Spleen (tissue), 11 donors: ENCODE measurements at regions not wholly inside any gene's neighbourhood (a gene's known extent, or its start where the extent isn't known, plus 50 kb on each side); places are given as distances from the start of the nearest gene placed in this dataset.

Source experiments
- DNase-seq: peaks from one replicate; pipeline ENCODE4 v3.0.0-alpha.2; 2020
- H3K27ac ChIP-seq, 8 donors: fragments of 200-600 bp; sonication (generic) in 7 of 8; 1 replicate in 4 of 8; 2 replicates in 4 of 8; pipeline versions ENCODE4 v1.5.0 to v1.8.0; 2016 to 2021; ENCODE audit warnings: inconsistent platforms in 4 of 8, mild to moderate bottlenecking in 4 of 8, moderate library complexity in 1 of 8
- H3K27me3 ChIP-seq, 7 donors: fragments of 200-600 bp; sonication (generic) in 6 of 7; replicated peaks in 1 of 7; 1 replicate in 4 of 7; 2 replicates in 3 of 7; pipeline versions ENCODE4 v1.5.0 to v1.8.0; 2016 to 2021; ENCODE audit warnings: inconsistent platforms in 3 of 7, mild to moderate bottlenecking in 1 of 7
- H3K36me3 ChIP-seq, 6 donors: fragments of 200-600 bp; sonication (generic) in 5 of 6; 1 replicate in 4 of 6; 2 replicates in 2 of 6; pipeline versions ENCODE4 v1.5.0 to v1.8.0; 2016 to 2021; ENCODE audit warnings: inconsistent platforms in 2 of 6
- H3K4me1 ChIP-seq, 6 donors: fragments of 200-600 bp; sonication (generic) in 5 of 6; 1 replicate in 3 of 6; 2 replicates in 3 of 6; pipeline versions ENCODE4 v1.5.0 to v1.8.0; 2016 to 2021; ENCODE audit warnings: inconsistent platforms in 3 of 6
- H3K4me3 ChIP-seq, 8 donors: fragments of 200-600 bp; sonication (generic) in 7 of 8; 1 replicate in 4 of 8; 2 replicates in 4 of 8; pipeline versions ENCODE4 v1.5.0 to v1.8.0; 2016 to 2021; ENCODE audit warnings: inconsistent platforms in 4 of 8, mild to moderate bottlenecking in 4 of 8, moderate library complexity in 2 of 8
- H3K9me3 ChIP-seq, 8 donors: fragments of 200-600 bp; sonication (generic) in 7 of 8; 1 replicate in 4 of 8; 2 replicates in 4 of 8; pipeline versions ENCODE4 v1.5.0 to v1.8.0; 2016 to 2021; ENCODE audit warnings: inconsistent platforms in 4 of 8
- CTCF ChIP-seq, 11 experiments: fragments of 200-600 bp in 7 of 11; fragments of 450-650 bp in 4 of 11; sonication (generic) in 4 of 11; IDR thresholded peaks in 8 of 11; conservative IDR thresholded peaks in 3 of 11; 1 replicate in 7 of 11; 2 replicates in 4 of 11; pipeline versions ENCODE4 v1.4.0 to v1.8.0; 2016 to 2021; ENCODE audit warnings: antibody characterized with exemption in 11 of 11, inconsistent platforms in 4 of 11, mild to moderate bottlenecking in 1 of 11
- POLR2A ChIP-seq, 3 donors: fragments of 450-650 bp; IDR thresholded peaks; one replicate each; pipeline ENCODE4 v1.5.1; 2017; ENCODE audit warnings: antibody characterized with exemption in 3 of 3, mild to moderate bottlenecking in 1 of 3
- POLR2AphosphoS5 ChIP-seq, 3 donors: sonication (generic); formaldehyde crosslinking; IDR thresholded peaks; one replicate each; pipeline ENCODE4 v1.5.1; 2017; ENCODE audit warnings: antibody characterized with exemption in 3 of 3
- WGBS, 5 donors: extraction: QIAGEN DNeasy Blood & Tissue Kit in 3 of 5; methylation state at CpG; one replicate each; pipeline versions ENCODE4 v1.1.5 to v1.1.7; 2013 to 2018; 5-methylcytosine and 5-hydroxymethylcytosine counted together
- intact Hi-C: fragments of 100-400 bp; cut with DNase I; formaldehyde crosslinking; loops from one replicate; pipeline ENCODE4 v1.15.0; 2023; ENCODE audit warnings: low total_unique reads
- donor health status: healthy with polysubstance abuse.
- donor health status: DM: no; HTN: no; CAD: no; lungs with moderate emphysema.
- donor health status: DM: no; HTN: no; CAD: no.
- donor health status: Bipolar disorder and iron deficiency.
- donor health status: healthy.
- donor health status: DM: no; HTN: no; CAD: no.
- donor health status: DM: yes; HTN: yes; CAD: no.

GRCh38 chr20:60494476-60494875 is 536.3 kb downstream of the CDH26 start:
- Histone ChIP-seq H3K4me3 (no peak overlapping the region), H3K4me1 (no peaks in the 10 kb centered on the region), H3K27ac (no peak overlapping the region), H3K9me3 (no peaks in the 10 kb centered on the region), H3K36me3 (no peaks in the 10 kb centered on the region), H3K27me3 (no peaks in the 10 kb centered on the region)
- no peak for DNase-seq
- intact Hi-C loops: no loop called here
- TF ChIP-seq POLR2A (IDR thresholded peaks at IDR 0.05): no peak
- TF ChIP-seq CTCF (IDR thresholded peaks at IDR 0.05 in 8 of 11, conservative IDR thresholded peaks at IDR 0.05 in 3 of 11): no peak
- 81 to 96% (median 88%) methylated on average over 3 of the region's 3 CpGs for WGBS, 5 donors

DNA sequence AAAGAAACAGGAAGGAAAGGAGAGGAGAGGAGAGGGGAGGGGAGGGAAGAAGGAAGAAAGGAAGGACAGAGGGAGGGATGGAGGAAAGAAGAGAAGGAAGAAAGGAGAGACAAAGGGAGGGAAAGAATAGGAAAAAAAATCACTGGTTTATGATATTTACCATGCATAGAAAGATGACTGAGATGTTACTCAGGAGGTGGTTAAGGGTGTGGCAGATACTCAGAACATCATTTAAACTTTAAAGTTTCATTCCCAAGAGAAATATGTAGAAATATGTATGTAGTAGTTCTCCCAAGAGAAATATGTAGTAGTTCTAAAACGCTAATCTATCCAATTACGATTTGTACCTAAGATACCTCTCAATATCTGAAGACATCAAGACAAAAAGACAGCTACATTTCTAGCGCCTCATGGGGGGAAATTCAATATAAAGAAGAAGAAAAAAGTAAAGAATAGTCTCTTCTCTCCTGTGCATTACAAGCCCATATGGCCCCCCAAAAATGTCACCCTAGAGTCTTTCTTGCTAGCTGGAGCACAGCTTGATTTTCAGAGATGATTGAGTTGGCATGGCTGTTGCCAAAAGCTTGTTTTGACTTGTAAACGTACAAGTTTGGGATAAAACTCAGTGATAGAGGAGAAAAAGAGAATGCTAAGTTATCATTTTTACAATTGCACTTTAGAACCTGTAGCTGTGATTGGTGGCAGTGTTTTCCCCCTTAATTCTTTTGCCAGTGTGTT is 539.2 kb downstream of the CDH26 start:
- H3K36me3 ChIP-seq: no peaks in the 10 kb centered on the region
- intact Hi-C loops: no loop called here
- 66 to 93% (median 83%) methylated on average over 4 of the region's 4 CpGs for WGBS, 5 donors

DNA sequence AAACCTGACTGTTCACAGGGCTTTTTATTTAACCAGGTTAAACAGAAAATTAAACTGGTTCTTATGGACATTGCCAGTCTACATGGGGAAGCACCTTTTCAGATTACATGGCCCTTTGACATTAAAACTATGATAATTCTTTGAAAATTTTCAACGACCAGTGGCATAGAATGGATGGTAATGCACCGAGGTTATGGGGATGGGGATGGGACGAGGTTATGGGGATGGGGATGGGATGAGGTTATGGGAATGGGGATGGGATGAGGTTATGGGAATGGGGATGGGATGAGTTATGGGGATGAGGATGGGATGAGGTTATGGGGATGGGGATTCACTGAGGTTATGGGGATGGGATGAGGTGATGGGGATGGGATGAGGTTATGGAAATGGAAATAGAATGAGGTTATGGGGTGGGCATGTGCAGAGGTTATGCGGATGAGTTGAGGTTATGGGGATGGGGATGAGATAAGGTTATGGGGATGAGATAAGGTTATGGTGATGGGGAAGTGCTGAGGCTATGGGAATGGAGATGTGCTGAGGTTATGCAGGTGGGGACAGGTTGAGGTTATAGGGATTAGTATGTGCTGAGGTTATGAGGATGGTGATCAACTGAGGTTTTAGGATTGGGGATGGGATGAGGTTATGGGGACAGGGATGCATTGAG is 541.9 kb downstream of the CDH26 start:
- Histone ChIP-seq H3K9me3 (no peaks in the 10 kb centered on the region), H3K36me3 (no peaks in the 10 kb centered on the region), H3K27me3 (no peaks in the 10 kb centered on the region), H3K27ac (no peak overlapping the region), H3K4me3 (no peak overlapping the region), H3K4me1 (no peaks in the 10 kb centered on the region)
- WGBS, 5 donors: 86 to 90% (median 88%) methylated on average over 4 of the region's 4 CpGs
- intact Hi-C loops: no loop called here
- no peak for TF ChIP-seq CTCF (IDR thresholded peaks at IDR 0.05 in 8 of 11, conservative IDR thresholded peaks at IDR 0.05 in 3 of 11)
- no peak for TF ChIP-seq POLR2A (IDR thresholded peaks at IDR 0.05)
- TF ChIP-seq POLR2AphosphoS5 (IDR thresholded peaks at IDR 0.05): no peak
- no peak for DNase-seq

More for the DNA sequence above, 539.2 kb downstream of the CDH26 start:
- Histone ChIP-seq H3K27ac (no peak overlapping the region), H3K4me1 (no peaks in the 10 kb centered on the region), H3K9me3 (no peaks in the 10 kb centered on the region), H3K27me3 (no peaks in the 10 kb centered on the region), H3K4me3 (no peak overlapping the region)
- no peak for DNase-seq
- TF ChIP-seq POLR2A (IDR thresholded peaks at IDR 0.05): no peak
- no peak for TF ChIP-seq POLR2AphosphoS5 (IDR thresholded peaks at IDR 0.05)
- TF ChIP-seq CTCF (IDR thresholded peaks at IDR 0.05 in 8 of 11, conservative IDR thresholded peaks at IDR 0.05 in 3 of 11): no peak

GRCh38 chr20:60501048-60501447 is 542.8 kb downstream of the CDH26 start:
- intact Hi-C loops: no loop called here

More at GRCh38 chr20:60501048-60501447, 542.8 kb downstream of the CDH26 start:
- no peaks in the 10 kb centered on the region for H3K4me1 ChIP-seq
- H3K9me3 ChIP-seq: no peaks in the 10 kb centered on the region
- WGBS, 5 donors: 87 to 97% (median 91%) methylated on average over 2 of the region's 2 CpGs
- H3K36me3 ChIP-seq: no peaks in the 10 kb centered on the region
- TF ChIP-seq POLR2A (IDR thresholded peaks at IDR 0.05) (no peak), CTCF (IDR thresholded peaks at IDR 0.05 in 8 of 11, conservative IDR thresholded peaks at IDR 0.05 in 3 of 11) (no peak), POLR2AphosphoS5 (IDR thresholded peaks at IDR 0.05) (no peak)
- no peaks in the 10 kb centered on the region for H3K27me3 ChIP-seq
- no peak overlapping the region for H3K27ac ChIP-seq
- no peak overlapping the region for H3K4me3 ChIP-seq
- DNase-seq: no peak
